ENCODE measurements at regions not wholly inside any gene's neighbourhood (a gene's known extent, or its start where the extent isn't known, plus 50 kb on each side); places are given as distances from the start of the nearest gene placed in this dataset.
"Not testable (repeated sequence)": the region's sequence is repeated elsewhere in the genome, so short reads cannot be mapped to it uniquely, and the experiment has no call there.

- DNase-seq, result no peak
Measured at GRCh38 chr2:239802185-239802649, 222.9 kb downstream of the NDUFA10 start.

- DNase-seq, result no peak
Measured at GRCh38 chr2:239801404-239802184, 223.5 kb downstream of the NDUFA10 start.

- no peak for DNase-seq
Measured at GRCh38 chr2:239800785-239801386, 224.3 kb downstream of the NDUFA10 start.

GRCh38 chr2:239797316-239797715, 227.8 kb downstream of the NDUFA10 start:
- DNase-seq, result no peak

- not testable (repeated sequence) for DNase-seq
Measured at GRCh38 chr2:239795761-239796160, 229.4 kb downstream of the NDUFA10 start.

- DNase-seq, result no peak
Measured at GRCh38 chr2:239793836-239794235, 231.3 kb downstream of the NDUFA10 start.

- no peak for DNase-seq
Measured at GRCh38 chr2:239793086-239793485, 232.1 kb downstream of the NDUFA10 start.

GRCh38 chr2:239792405-239793084, 232.6 kb downstream of the NDUFA10 start:
- DNase-seq, result no peak

GRCh38 chr2:239791526-239792404, 233.4 kb downstream of the NDUFA10 start:
- no peak for DNase-seq

GRCh38 chr2:239790721-239791120, 234.4 kb downstream of the NDUFA10 start:
- DNase-seq, result no peak

GRCh38 chr2:239790313-239790712, 234.8 kb downstream of the NDUFA10 start:
- no peak for DNase-seq

- DNase-seq, result no peak
Measured at GRCh38 chr2:239789711-239790110, 235.4 kb downstream of the NDUFA10 start.

GRCh38 chr2:239788576-239789098, 236.5 kb downstream of the NDUFA10 start:
- no peak for DNase-seq

- no peak for DNase-seq
Measured at GRCh38 chr2:239787538-239788050, 237.5 kb downstream of the NDUFA10 start.

GRCh38 chr2:239786791-239787190, 238.4 kb downstream of the NDUFA10 start:
- no peak for DNase-seq

- DNase-seq, result no peak
Measured at GRCh38 chr2:239781454-239781853, 243.7 kb downstream of the NDUFA10 start.

GRCh38 chr2:239780236-239780994, 244.7 kb downstream of the NDUFA10 start:
- no peak for DNase-seq

GRCh38 chr2:239779584-239779983, 245.6 kb downstream of the NDUFA10 start:
- no peak for DNase-seq

GRCh38 chr2:239778861-239779558, 246.1 kb downstream of the NDUFA10 start:
- DNase-seq, result no peak

- no peak for DNase-seq
Measured at GRCh38 chr2:239778042-239778851, 246.9 kb downstream of the NDUFA10 start.
